ENCODE measurements at regions not wholly inside any gene's neighbourhood (a gene's known extent, or its start where the extent isn't known, plus 50 kb on each side); places are given as distances from the start of the nearest gene placed in this dataset.

- TF ChIP-seq POLR2A (IDR thresholded peaks at IDR 0.05; ENCODE audit: low read length) (no peak), GATA1 (IDR thresholded peaks at IDR 0.05; ENCODE audit: low read depth, low read length) (no peak)
Observed at GRCh38 chr6:14290772-14291330, 173.3 kb downstream of the CD83 start.

Data from erythroblast (primary cell).